HG03103 (cell line): ENCODE measurements at regions not wholly inside any gene's neighbourhood (a gene's known extent, or its start where the extent isn't known, plus 50 kb on each side); places are given as distances from the start of the nearest gene placed in this dataset.
"Not testable (repeated sequence)": the region's sequence is repeated elsewhere in the genome, so short reads cannot be mapped to it uniquely, and the experiment has no call there.

ENCODE experiments used
- ATAC-seq: cut with Tn5 transposase; IDR thresholded peaks from one replicate; pipeline ENCODE4 v1.9.1; 2021; ENCODE audit warnings: low read depth; ENCODE audit not compliant: unreplicated experiment

DNA sequence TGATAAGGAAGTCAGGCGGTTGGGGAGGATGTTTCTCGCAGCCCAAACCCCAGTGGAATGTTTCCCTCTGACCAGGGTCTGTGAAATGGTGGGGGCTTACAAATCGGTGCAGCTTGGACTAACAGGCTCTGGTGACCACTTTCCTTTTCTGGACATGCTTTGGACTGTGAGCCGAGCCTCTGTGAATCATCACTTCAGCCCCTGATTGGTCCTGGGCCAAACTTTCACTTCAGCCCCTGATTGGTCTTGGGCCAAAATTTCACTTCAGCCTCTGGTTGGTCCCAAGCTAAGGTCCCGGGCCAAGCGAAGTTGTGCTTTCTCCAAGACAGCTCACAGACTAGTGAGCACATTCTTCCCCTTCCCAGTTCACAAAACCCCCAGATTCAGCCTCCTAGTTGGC is 223.7 kb upstream of the ANKRD20A1 start:
- not testable (repeated sequence) for ATAC-seq

DNA sequence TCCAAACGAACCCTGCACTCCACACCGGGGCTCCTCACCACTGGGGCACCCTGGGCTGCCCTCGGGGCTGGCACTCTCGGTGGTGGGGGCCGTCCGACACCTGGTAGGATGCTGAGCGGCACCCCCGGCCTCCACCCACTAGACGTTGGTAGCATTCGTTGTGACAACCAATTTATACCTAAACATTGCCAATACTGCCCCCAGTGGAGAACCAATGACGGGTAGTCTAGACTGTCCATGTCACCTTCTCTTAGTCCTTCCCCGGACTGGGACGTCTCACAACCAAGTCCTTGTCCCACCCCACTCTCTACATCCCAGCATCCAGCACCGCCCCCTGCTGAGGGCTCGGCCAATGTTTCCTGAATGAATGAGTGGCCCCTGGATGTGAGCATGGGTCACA is 246.8 kb upstream of the ANKRD20A1 start:
- ATAC-seq = not testable (repeated sequence)

DNA sequence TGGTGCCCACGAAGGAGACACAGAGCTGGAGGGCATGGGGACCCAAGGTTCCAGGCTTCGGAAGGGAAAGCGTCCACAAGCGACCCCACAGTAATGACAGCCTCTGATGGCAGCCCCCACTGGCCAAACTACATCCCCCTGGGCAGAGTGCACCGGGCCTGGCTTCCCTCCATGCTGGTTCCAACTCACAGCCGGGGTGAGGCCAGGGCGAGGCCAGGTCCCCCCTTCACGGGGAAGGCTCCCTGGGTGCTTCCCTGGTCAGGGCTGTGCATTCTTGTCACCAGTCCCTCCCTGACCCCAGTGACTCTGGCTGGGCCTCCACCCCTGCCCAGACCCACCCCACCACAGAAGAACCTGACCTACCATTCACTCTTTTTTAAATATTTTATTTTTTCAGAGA is 248.9 kb upstream of the ANKRD20A1 start:
- ATAC-seq = not testable (repeated sequence)

DNA sequence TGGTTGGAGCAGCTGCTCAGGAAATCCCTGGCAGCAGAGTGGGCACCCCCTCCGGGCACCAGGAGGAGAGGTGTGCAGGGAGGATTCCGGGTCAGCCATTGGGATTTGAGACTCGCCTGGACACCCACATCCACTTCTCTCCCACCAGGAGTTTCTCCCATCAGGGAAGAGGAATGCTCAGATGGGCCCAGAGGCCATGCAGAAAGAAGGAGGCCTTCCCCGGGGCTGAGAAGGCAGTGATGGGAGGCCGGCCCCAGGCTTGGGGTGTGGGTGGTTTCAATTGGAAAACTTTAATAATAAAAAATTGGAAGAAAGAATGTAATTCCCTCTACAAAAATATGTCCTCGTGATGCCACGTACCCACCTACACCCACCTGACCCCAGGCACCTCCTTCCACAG is 249.3 kb upstream of the ANKRD20A1 start:
- ATAC-seq = not testable (repeated sequence)

DNA sequence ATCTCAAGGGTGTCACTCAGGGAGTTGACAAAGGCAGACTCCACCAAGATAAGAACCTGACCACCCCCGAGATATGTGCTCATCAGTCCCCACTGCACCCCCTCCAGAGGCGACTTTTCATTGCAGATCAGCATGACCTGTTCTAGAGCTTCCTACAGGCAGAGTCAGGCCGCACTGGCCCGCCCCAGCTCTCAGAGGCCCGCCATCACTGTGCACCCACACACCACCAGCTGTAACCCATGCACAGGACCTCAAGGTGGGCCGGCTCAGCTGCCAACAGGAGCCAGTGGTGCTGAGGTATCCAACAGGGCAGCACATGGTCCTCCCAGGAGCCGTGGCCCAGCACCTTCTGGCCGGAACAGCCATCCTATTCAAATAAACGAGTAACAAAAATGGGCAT is 253.6 kb upstream of the ANKRD20A1 start:
- ATAC-seq = not testable (repeated sequence)

DNA sequence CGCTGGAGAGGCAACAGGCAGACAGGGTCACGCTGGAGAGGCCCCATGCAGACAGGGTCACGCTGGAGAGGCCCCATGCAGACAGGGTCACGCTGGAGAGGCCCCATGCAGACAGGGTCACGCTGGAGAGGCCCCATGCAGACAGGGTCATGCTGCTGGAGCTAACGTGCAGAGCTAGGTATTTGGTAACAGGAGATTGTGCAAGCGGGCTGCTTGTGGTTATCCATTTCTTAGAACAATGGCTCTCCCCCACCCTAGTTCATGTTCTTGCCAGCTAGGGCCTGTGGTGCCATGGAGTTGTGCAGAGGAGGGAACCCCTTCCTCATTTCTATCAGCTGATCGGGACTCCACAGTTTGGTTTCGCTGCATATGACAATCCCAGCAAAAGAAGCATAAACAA is 255.1 kb upstream of the ANKRD20A1 start:
- ATAC-seq = not testable (repeated sequence)

DNA sequence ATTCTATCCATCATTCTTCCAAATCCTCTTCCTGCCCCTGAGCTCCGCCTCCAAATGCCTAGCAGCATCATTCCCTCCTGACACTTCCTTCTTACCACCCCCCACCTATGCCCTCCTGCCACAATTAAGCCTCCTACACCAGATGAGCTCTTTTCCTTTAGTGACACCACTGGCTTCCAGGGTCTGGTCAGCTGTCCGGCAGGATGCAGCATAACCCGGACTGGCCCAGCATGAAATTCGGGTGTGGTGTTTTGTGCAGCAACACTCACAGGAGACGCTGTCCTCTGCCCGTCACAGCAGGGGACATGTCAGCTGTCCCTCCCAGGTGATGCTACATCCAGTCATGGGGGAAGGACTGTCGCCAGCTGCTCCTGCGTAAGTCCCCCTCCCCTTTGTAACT is 266.3 kb upstream of the ANKRD20A1 start:
- ATAC-seq = not testable (repeated sequence)

DNA sequence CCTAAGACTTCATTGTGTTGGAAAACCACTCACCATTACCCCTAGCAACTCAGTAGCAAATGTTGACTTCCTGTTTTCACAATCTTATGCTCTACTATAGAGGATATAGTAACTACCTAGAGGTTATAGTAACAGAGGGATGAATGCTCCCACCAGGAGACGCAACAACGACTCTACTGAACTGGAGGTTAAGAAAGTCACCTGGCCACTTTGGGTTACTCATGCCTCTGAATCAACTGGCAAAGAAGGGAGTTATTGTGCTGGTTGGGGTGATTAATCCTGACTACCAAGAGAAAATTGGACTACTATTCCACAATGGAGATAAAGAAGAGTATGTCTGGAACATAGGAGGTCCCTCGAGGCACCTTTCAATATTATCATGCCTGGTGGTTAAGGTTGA is 302.9 kb upstream of the ANKRD20A1 start:
- ATAC-seq = not testable (repeated sequence)

DNA sequence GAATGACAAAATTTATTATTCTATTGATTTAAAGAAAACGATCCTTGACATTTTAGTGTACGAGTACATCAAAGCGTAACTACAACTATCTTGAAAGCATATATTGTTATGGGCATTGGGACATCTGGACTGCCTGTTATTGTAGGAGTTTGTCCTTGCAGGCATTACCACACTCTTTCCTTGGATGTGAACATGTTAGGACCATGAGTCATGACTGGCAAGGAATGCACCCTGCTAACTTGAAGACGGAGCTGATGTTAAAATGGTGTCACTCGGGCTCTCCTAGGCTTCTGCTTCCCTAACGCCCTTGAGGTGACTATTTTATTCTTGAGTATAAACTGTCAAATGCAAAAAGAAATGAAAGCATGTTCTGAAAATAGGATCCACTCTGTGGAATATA is 308.7 kb upstream of the ANKRD20A1 start:
- ATAC-seq = not testable (repeated sequence)

DNA sequence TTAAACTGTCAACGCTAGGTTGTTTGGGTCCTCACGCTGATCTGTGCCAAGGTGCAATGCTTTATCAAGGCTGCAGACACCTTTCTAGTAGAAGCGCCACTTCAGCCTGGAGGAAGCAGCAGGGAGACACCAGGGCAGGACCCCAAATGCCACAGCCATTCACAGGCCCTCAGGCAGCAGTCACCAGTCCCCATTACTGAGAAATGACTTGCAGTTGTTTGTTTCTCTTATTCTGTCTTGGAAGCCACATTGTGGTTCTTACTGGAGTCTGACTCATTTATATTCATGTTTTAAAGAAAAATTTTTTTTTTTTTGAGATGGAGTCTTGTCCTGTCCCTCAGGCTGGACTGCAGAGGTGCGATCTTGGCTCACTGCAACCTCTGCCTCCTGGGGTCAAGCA is 328.9 kb upstream of the ANKRD20A1 start:
- not testable (repeated sequence) for ATAC-seq

DNA sequence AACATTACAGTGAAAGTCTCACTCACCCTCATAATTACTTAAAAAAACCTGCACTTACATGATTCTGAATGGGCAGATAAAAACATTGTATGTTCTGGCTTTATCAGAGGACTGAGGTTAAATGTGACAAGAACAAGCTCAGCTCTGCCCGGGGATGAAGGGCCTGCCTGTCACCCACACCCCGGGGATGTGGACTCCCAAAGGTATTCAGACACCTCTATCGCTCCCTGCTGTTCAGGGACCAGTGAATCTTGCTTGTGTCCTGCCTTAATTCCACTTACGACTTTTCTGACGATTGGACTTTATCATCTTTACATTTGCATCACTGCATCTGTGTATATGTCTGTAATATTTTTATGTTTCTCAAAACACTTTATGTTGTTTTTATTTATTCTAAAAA is 341.8 kb upstream of the ANKRD20A1 start:
- not testable (repeated sequence) for ATAC-seq

DNA sequence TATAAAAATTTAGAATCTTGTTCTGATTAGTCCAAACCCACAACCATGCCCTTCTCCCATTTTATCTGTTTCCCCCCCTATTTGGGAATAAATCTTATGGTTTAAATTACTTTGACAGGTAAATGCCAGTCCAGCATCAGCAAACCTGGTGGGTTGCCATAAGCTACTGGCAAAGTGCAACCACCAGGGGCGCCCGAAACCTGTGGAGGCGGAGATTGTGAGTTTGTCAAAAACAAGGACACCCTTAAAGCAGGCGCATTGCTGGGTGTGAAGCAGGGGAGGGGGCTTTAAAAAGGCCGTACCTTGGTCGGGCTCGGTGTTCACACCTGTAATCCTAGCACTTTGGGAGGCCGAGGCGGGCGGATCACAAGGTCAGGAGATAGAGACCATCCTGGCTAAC is 344.1 kb upstream of the ANKRD20A1 start:
- ATAC-seq = not testable (repeated sequence)

DNA sequence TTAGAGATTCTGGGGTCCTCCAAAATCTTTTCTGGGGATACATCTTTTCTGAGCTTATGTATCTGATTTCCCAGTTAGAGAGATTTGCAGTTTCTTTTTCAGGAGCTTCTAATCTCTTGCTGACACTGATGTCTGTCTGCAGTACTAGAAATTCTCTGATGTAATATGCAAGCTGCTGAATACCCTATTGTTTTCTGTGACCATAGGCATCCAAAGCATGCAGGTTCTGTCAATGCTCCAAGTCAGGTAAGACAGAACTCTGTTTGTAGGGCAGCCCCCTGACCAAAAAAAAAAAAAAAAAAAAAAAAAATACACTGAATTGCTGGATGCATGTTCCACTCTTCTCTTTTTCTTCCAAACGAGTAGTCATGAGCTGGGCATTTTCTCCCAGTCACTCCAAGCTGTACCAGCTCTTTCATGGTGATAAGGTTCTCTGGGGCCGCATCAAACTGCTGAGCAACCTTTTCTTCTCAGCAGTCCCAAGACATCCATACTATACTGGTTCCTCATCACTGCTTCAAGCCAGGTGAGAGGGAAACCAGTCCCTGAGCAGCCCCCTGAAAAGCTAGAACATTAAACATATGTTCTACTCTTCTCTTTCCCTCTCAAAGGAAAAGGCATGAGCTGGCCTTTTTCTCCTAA is 354.9 kb upstream of the ANKRD20A1 start:
- not testable (repeated sequence) for ATAC-seq

DNA sequence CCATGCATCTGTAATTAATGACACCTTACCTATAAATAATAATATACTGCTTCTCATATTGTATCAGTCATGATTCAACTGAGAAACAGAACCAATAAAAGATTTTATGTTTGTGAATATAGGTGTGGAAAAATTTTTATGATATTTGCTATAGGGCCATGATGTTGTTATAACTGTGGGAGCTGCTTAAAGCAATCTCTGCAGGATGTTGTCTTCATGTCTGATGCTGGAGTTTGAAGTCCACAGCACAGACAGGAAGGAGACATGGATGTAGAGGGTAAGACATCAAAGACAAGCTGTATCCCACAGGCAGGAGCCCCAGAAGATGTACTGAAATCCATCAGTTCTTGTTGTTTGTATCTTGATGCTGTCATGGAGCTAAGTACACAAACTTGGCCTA is 366.7 kb upstream of the ANKRD20A1 start:
- ATAC-seq = not testable (repeated sequence)

DNA sequence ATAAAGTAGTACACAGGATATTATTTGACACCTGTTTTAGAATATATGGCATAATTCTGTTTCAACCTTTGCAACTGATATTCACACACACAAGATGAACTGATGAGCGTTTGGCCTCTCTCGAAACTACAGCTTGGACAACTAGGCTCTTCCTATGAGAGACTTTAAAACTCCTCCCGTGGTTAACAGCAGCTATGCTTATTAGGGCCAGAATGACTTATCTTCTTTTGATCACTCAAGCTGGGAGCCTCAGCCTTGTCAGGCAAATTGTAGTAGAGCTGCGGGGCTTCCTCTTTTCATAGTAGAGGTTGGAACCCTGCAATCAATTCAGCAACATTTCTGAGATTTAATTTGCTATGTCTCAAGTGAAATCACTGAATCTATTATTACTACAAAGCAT is 381.3 kb upstream of the ANKRD20A1 start:
- peak; percentile 60 for ATAC-seq

DNA sequence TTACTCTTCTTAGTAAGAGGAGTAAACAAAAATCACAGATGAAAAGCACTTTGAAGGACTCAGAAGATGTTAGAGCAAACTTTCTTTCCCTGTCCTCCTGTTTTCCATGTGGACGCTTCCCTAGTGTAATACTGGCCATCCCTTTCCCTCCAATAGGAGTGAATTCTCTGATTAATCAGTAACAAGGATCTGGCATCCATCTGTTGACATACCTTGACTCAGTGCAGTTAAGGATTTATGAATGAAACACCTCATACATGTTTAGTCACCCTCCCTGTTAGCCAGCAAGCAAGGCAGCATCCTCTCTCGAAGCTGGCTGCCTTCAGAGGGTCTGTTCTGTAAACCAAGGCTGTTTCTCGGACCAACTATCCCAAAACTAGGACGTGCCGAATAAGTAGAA is 388.0 kb upstream of the ANKRD20A1 start:
- ATAC-seq = not testable (repeated sequence)

DNA sequence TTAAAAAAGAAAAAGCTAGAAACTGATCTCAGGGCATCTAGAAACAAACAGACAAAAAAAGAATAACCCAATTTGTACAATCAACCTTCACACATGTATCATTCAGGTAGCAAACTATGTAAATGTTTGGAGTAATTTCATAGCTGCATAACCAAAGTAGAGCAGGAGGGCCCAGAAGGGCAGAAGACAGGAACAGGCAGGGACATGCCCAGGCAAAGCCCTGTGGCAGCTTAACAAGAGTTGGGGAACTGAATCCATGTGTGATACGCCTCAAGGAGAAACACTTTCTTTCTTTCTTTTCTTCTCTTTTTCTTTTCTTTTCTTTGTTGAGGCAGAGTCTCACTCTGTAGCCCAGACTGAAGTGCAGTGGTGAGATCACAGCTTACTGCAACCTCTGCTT is 390.4 kb upstream of the ANKRD20A1 start:
- ATAC-seq = not testable (repeated sequence)

DNA sequence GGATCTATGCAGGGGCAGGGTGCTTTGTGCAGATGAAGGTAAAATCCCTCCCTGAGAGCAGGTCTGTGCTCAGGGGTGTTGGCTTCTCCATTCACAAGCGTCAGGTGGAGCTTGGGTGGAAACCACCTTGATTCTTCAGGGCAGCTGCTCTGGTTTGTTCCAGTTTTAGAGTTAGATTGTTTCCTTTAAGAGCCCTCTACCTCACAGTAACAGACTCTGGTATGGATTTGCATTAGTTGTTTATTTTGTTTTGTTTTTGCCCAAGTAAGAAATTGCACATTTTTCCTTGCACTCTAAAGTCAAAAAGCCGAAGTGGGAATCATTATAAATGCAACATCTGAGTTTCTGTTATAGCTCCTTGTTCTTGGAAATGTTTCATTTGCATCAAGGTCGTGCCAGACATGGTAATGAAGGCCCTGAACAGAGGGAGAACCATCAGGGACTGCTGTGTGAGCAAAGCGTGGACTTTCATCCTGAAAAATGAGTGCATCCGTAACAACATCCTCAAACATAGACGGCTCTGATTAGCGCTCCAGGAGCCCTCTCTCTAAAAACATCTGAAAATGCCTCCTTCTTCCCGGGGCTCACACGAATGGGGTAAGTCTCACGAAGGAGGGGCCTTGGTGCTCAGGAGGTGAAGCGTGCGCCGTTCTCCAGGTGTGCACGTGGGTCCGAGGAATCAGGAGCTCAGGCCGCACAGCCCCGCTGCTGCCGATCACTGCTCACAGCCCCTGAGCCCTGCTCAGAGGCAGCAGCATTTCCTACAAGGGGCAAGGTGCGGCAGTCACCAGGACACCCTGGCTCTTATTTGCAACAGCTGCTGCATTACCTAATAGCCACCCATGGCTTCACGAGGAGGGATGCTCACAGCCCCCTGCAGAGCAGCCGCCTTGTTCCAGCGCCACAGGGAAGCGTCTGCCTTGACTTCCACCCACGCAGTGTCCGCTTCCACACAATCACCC is 396.7 kb upstream of the ANKRD20A1 start:
- ATAC-seq = not testable (repeated sequence)

DNA sequence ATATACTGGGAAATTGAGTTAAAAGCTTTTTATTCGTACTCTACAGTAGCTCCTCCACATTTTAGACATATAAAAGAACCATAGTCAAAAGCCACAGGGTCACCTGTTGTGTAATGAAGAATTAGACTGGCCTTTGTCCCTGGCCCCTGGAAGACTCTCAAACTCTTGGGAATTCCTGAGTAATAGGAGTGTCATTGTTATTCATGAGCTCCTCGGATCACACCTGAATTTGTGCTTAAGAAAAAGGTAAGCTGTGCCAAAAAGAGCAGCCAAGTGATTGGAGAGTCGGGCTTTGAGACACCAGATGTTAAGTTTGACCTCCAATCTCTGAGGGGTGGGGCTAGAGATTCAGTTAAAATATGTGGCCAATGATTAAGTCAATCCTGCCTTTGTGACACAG is 405.8 kb upstream of the ANKRD20A1 start:
- ATAC-seq = not testable (repeated sequence)

DNA sequence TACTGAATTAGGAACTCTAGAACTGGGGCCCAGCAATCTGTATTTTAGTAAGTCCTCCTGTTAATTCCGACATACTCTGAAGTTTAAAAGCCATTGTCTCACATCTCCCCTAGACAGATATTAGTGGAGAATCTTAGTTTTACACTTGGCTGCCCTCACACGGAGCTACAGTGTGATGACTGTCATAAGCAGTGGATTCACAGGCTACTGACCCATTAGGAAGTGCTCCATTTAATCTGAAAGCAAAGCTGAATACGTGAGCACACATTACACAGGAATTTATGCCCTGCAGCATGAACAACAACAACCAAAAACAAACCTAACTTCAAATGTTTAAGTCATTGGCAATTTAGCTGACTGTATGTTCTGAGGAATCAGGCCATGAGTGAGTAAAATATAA is 416.4 kb upstream of the ANKRD20A1 start:
- not testable (repeated sequence) for ATAC-seq

DNA sequence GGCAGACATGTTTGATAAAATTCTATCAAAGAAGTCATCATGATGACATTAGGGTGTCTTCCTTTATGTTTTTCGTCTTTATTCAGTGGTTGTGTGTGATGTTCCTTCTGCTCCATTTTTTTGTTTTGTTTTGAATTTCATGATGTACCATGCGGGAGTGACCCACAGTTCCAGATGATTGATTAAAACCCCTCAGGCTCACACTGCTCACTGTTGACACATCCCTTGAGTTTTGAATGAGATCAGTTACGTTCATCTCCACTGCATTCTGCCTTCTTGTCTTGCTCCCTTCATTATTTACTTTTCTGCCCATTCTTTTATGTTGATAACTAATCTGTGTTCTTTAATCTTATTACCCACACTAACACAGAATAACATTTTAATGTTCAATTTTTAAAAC is 421.7 kb upstream of the ANKRD20A1 start:
- ATAC-seq = not testable (repeated sequence)

DNA sequence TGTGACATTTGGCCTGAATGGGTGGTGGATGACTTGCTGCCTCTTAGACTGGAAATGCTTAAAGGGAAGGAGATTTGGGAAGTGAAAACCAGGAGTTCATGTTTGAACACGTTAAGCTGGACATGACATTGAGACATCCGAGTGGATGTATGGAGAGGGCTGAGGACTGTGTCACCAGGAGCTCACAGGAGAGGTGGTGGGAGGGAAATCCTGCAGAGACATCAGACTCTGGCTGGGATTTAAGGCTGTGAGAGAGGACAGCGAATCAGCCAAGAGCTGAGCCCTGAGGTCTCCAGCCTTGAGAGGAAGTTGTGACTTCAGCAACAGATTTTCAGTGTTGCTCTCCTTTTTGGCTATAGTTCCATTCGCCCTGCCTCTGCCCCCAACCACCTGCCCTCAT is 432.5 kb upstream of the SPATA31A3 start:
- not testable (repeated sequence) for ATAC-seq
